Gastrocnemius medialis (tissue), 4 donors: ENCODE measurements at regions not wholly inside any gene's neighbourhood (a gene's known extent, or its start where the extent isn't known, plus 50 kb on each side); places are given as distances from the start of the nearest gene placed in this dataset.
A peak's percentile ranks its signal among the peaks of the same experiment; 100 is the strongest.

ENCODE experiments used
- ATAC-seq, 2 donors: fragments of 150-250 bp; one replicate each; pipeline ENCODE4 v1.9.1; 2016
- DNase-seq, 2 donors: peaks; one replicate each; pipeline ENCODE4 v3.0.0-alpha.2; 2019
- H3K27ac ChIP-seq, 4 donors: fragments of 200-600 bp; sonication (generic); 1 replicate in 1 of 4; 2 replicates in 3 of 4; pipeline ENCODE4 v1.5.1; 2016 to 2018; ENCODE audit warnings: mild to moderate bottlenecking in 2 of 4, moderate library complexity in 1 of 4
- H3K27me3 ChIP-seq, 3 donors: fragments of 200-600 bp; sonication (generic) in 2 of 3; 1 replicate in 1 of 3; 2 replicates in 2 of 3; pipeline versions ENCODE4 v1.5.1 to v1.6.0; 2016 to 2019; ENCODE audit warnings: mild to moderate bottlenecking in 1 of 3, moderate library complexity in 1 of 3
- H3K36me3 ChIP-seq, 2 donors: fragments of 200-600 bp; sonication (generic) in 1 of 2; one replicate each; pipeline ENCODE4 v1.5.1; 2017 to 2018
- H3K4me1 ChIP-seq, 2 donors: fragments of 200-600 bp; sonication (generic) in 1 of 2; one replicate each; pipeline ENCODE4 v1.5.1; 2016 to 2017; ENCODE audit warnings: mild to moderate bottlenecking in 2 of 2
- H3K4me3 ChIP-seq, 4 donors: fragments of 200-600 bp; sonication (generic) in 3 of 4; 1 replicate in 1 of 4; 2 replicates in 3 of 4; pipeline ENCODE4 v1.5.1; 2016 to 2019; ENCODE audit warnings: mild to moderate bottlenecking in 2 of 4
- H3K9me3 ChIP-seq, 3 donors: fragments of 200-600 bp; sonication (generic) in 2 of 3; 1 replicate in 1 of 3; 2 replicates in 2 of 3; pipeline ENCODE4 v1.5.1; 2016 to 2019
- POLR2A ChIP-seq, 2 donors: fragments of 450-650 bp; IDR thresholded peaks; one replicate each; pipeline ENCODE4 v1.6.1; 2017; ENCODE audit warnings: antibody characterized with exemption in 2 of 2, mild to moderate bottlenecking in 2 of 2, moderate library complexity in 2 of 2
- in situ Hi-C, 4 donors: fragments of 200-750 bp; cut with MboI; loops; one replicate each; pipeline versions ENCODE4 v1.15.0 to v1.8.0; 2017; ENCODE audit warnings: low sequenced_read_pairs in 4 of 4
- intact Hi-C: fragments of 100-400 bp; cut with DNase I; formaldehyde crosslinking; loops from one replicate; pipeline ENCODE4 v1.15.1; 2023; ENCODE audit warnings: low total_unique reads
- TF ChIP-seq, protein P1 (sequence below), 5 experiments: fragments of 450-650 bp in 3 of 5; fragments of 200-600 bp in 2 of 5; sonication (generic) in 2 of 5; IDR thresholded peaks in 4 of 5; conservative IDR thresholded peaks in 1 of 5; 1 replicate in 4 of 5; 2 replicates in 1 of 5; pipeline ENCODE4 v1.5.1; 2016 to 2019; ENCODE audit warnings: antibody characterized with exemption in 5 of 5, mild to moderate bottlenecking in 3 of 5, moderate library complexity in 3 of 5

DNA sequence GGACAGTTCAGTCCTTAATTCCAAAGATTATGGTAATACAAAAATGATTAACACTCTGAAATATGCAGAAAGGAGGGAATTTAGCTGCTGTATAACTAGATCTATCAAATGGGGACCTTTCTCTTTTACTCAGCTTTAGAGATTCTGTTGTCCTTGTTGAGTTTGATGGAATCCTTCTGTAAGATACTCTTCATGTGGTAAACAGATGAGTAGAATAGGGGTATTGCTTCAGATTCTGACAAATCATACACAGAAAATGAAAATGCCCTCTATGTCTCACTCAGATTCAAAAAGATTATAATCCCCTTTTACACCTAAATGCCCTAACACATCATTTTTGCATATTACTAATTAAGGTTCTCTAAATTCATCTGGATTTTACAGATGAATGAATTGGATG is 50.7 kb downstream of the ARHGAP35 start:
- DNase-seq (no peak), ATAC-seq (no peak)
- no peak for TF ChIP-seq POLR2A (IDR thresholded peaks at IDR 0.05)
- TF ChIP-seq, protein P1, sequence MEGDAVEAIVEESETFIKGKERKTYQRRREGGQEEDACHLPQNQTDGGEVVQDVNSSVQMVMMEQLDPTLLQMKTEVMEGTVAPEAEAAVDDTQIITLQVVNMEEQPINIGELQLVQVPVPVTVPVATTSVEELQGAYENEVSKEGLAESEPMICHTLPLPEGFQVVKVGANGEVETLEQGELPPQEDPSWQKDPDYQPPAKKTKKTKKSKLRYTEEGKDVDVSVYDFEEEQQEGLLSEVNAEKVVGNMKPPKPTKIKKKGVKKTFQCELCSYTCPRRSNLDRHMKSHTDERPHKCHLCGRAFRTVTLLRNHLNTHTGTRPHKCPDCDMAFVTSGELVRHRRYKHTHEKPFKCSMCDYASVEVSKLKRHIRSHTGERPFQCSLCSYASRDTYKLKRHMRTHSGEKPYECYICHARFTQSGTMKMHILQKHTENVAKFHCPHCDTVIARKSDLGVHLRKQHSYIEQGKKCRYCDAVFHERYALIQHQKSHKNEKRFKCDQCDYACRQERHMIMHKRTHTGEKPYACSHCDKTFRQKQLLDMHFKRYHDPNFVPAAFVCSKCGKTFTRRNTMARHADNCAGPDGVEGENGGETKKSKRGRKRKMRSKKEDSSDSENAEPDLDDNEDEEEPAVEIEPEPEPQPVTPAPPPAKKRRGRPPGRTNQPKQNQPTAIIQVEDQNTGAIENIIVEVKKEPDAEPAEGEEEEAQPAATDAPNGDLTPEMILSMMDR (IDR thresholded peaks at IDR 0.05 in 4 of 5, conservative IDR thresholded peaks at IDR 0.05 in 1 of 5), result no peak
- Histone ChIP-seq H3K27ac (no peak overlapping the region), H3K4me3 (no peak overlapping the region), H3K4me1 (peaks cover 46 to 67% of the 10 kb centered on the region in 2 donors), H3K9me3 (no peaks in the 10 kb centered on the region), H3K27me3 (no peaks in the 10 kb centered on the region), H3K36me3 (no peaks in the 10 kb centered on the region)
- intact Hi-C loops, result no loop called here
- in situ Hi-C loops, result no loop called here

DNA sequence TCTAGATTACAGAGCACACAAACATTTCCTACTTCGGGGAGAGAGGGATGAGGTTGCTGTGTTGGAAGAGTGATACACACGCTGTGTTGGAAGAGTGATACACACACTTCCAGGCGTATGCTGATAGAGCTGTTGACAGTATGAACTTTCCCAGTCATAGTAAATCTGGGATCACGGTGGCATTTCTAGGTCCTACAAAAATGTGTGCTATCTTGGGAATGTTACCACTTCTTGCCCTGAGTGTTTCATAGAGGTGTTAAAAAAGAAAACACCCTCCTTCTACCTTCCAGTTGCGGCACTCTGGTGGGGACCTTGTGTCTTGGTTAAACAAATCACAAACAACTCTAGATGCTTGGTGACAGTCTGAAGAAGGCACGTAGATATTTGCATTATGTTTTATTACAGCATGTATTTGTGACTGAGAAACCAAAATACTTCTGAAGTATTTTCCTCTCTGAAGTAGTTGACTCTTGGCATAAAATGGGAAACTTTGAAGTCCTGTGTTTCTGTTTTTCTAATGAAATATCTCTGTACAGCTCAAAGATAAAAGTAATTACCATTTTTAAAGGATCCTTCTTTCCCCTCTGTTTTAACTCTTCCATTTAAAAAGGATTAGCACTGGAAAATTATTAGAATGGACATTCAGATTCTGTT is 52.5 kb downstream of the ARHGAP35 start:
- intact Hi-C loops, result no loop called here
- TF ChIP-seq, protein P1 (IDR thresholded peaks at IDR 0.05 in 4 of 5, conservative IDR thresholded peaks at IDR 0.05 in 1 of 5), result no peak
- no peak for TF ChIP-seq POLR2A (IDR thresholded peaks at IDR 0.05)

GRCh38 chr19:46913852-46914430 is 53.1 kb downstream of the ARHGAP35 start:
- Histone ChIP-seq H3K27me3 (no peaks in the 10 kb centered on the region), H3K4me1 (peaks cover 31 to 58% of the 10 kb centered on the region in 2 donors), H3K36me3 (peaks cover 0 to 4% of the 10 kb centered on the region in 2 donors), H3K27ac (peak overlapping the region; percentile 1 to 9 (median 7)), H3K9me3 (no peaks in the 10 kb centered on the region), H3K4me3 (peak overlapping the region in 1 of 4 donors; percentile 9)
- ATAC-seq (peak in 1 of 2 donors; percentile 35), DNase-seq (no peak)
- TF ChIP-seq POLR2A (IDR thresholded peaks at IDR 0.05), result no peak
- TF ChIP-seq, protein P1 (IDR thresholded peaks at IDR 0.05 in 4 of 5, conservative IDR thresholded peaks at IDR 0.05 in 1 of 5), result no peak
- in situ Hi-C loops (no loop called here), intact Hi-C loops (no loop called here)

More for the DNA sequence above, 52.5 kb downstream of the ARHGAP35 start:
- H3K27me3 ChIP-seq, result no peaks in the 10 kb centered on the region
- peak overlapping the region in 1 of 4 donors; percentile 9 for H3K4me3 ChIP-seq
- peaks cover 37 to 61% of the 10 kb centered on the region in 2 donors for H3K4me1 ChIP-seq
- no peak for DNase-seq
- H3K27ac ChIP-seq, result peak overlapping the region; percentile 1 to 9 (median 7)
- H3K36me3 ChIP-seq, result no peaks in the 10 kb centered on the region
- in situ Hi-C loops, result no loop called here
- no peak for ATAC-seq
- H3K9me3 ChIP-seq, result no peaks in the 10 kb centered on the region

GRCh38 chr19:46915386-46915785 is 54.6 kb downstream of the ARHGAP35 start:
- H3K36me3 ChIP-seq, result peaks cover 0 to 15% of the 10 kb centered on the region in 2 donors
- DNase-seq, result no peak
- H3K9me3 ChIP-seq, result no peaks in the 10 kb centered on the region
- TF ChIP-seq POLR2A (IDR thresholded peaks at IDR 0.05), result no peak
- TF ChIP-seq, protein P1 (IDR thresholded peaks at IDR 0.05 in 4 of 5, conservative IDR thresholded peaks at IDR 0.05 in 1 of 5), result no peak
- no peak for ATAC-seq
- H3K27me3 ChIP-seq, result no peaks in the 10 kb centered on the region
- no peak overlapping the region for H3K27ac ChIP-seq
- in situ Hi-C loops, result no loop called here
- intact Hi-C loops, result no loop called here
- peaks cover 26 to 48% of the 10 kb centered on the region in 2 donors for H3K4me1 ChIP-seq
- no peak overlapping the region for H3K4me3 ChIP-seq
